ENCODE measurements at regions not wholly inside any gene's neighbourhood (a gene's known extent, or its start where the extent isn't known, plus 50 kb on each side); places are given as distances from the start of the nearest gene placed in this dataset.
"Not testable (repeated sequence)": the region's sequence is repeated elsewhere in the genome, so short reads cannot be mapped to it uniquely, and the experiment has no call there.

- DNase-seq (ENCODE audit: low spot score) = no peak
Observed at GRCh38 chr18:22504251-22505030, 86.7 kb upstream of the CTAGE1 start.

GRCh38 chr18:22505141-22505591 lies 87.5 kb upstream of the CTAGE1 start:
- DNase-seq (ENCODE audit: low spot score) = no peak

GRCh38 chr18:22507055-22507454 lies 89.3 kb upstream of the CTAGE1 start:
- DNase-seq (ENCODE audit: low spot score) = no peak

GRCh38 chr18:22509423-22509822 lies 91.7 kb upstream of the CTAGE1 start:
- DNase-seq (ENCODE audit: low spot score) = no peak

GRCh38 chr18:22510697-22511096 lies 93.0 kb upstream of the CTAGE1 start:
- no peak for DNase-seq (ENCODE audit: low spot score)

GRCh38 chr18:22513721-22514481 lies 96.2 kb upstream of the CTAGE1 start:
- DNase-seq (ENCODE audit: low spot score) = no peak

GRCh38 chr18:22514655-22515054 lies 96.9 kb upstream of the CTAGE1 start:
- no peak for DNase-seq (ENCODE audit: low spot score)

- no peak for DNase-seq (ENCODE audit: low spot score)
Observed at GRCh38 chr18:22515250-22515649, 97.5 kb upstream of the CTAGE1 start.

GRCh38 chr18:22517356-22517755 lies 99.6 kb upstream of the CTAGE1 start:
- DNase-seq (ENCODE audit: low spot score) = no peak

- DNase-seq (ENCODE audit: low spot score) = no peak
Observed at GRCh38 chr18:22521026-22521707, 103.5 kb upstream of the CTAGE1 start.

- no peak for DNase-seq (ENCODE audit: low spot score)
Observed at GRCh38 chr18:22523481-22523880, 105.8 kb upstream of the CTAGE1 start.

- no peak for DNase-seq (ENCODE audit: low spot score)
Observed at GRCh38 chr18:22524783-22525182, 107.1 kb upstream of the CTAGE1 start.

- DNase-seq (ENCODE audit: low spot score) = no peak
Observed at GRCh38 chr18:22525313-22525712, 107.6 kb upstream of the CTAGE1 start.

GRCh38 chr18:22525883-22526282 lies 108.2 kb upstream of the CTAGE1 start:
- DNase-seq (ENCODE audit: low spot score) = no peak

- DNase-seq (ENCODE audit: low spot score) = no peak
Observed at GRCh38 chr18:22528291-22528690, 110.6 kb upstream of the CTAGE1 start.

- DNase-seq (ENCODE audit: low spot score) = not testable (repeated sequence)
Observed at GRCh38 chr18:22534706-22535105, 117.0 kb upstream of the CTAGE1 start.

GRCh38 chr18:22536558-22536957 lies 118.8 kb upstream of the CTAGE1 start:
- no peak for DNase-seq (ENCODE audit: low spot score)

GRCh38 chr18:22538426-22538825 lies 120.7 kb upstream of the CTAGE1 start:
- no peak for DNase-seq (ENCODE audit: low spot score)

- no peak for DNase-seq (ENCODE audit: low spot score)
Observed at GRCh38 chr18:22539051-22539765, 121.5 kb upstream of the CTAGE1 start.

GRCh38 chr18:22541232-22541631 lies 123.5 kb upstream of the CTAGE1 start:
- no peak for DNase-seq (ENCODE audit: low spot score)

GRCh38 chr18:22542406-22542835 lies 124.7 kb upstream of the CTAGE1 start:
- no peak for DNase-seq (ENCODE audit: low spot score)

- no peak for DNase-seq (ENCODE audit: low spot score)
Observed at GRCh38 chr18:22543769-22544168, 126.1 kb upstream of the CTAGE1 start.
